NOMO-1 treated with DMSO at 0.1 percent for 48 hours (cell line): ENCODE measurements at regions not wholly inside any gene's neighbourhood (a gene's known extent, or its start where the extent isn't known, plus 50 kb on each side); places are given as distances from the start of the nearest gene placed in this dataset.

ENCODE experiments used
- DNase-seq: peaks from one replicate; lab custom pipeline; 2025; ENCODE audit not compliant: unreplicated experiment; lab: John Stamatoyannopoulos, UW

- DNase-seq: no peak
Observed at GRCh38 chr20:59547596-59547995, 56.7 kb upstream of the PHACTR3 start.
